ENCODE measurements at regions not wholly inside any gene's neighbourhood (a gene's known extent, or its start where the extent isn't known, plus 50 kb on each side); places are given as distances from the start of the nearest gene placed in this dataset.

- H3K27me3 ChIP-seq = no peaks in the 10 kb centered on the region
- H3K36me3 ChIP-seq = no peaks in the 10 kb centered on the region
- no peak for DNase-seq
- no peak for ATAC-seq
- no peak for TF ChIP-seq CTCF (IDR thresholded peaks at IDR 0.05)
- H3K9me3 ChIP-seq = no peaks in the 10 kb centered on the region
- H3K4me3 ChIP-seq = no peak overlapping the region
- peaks cover 6% of the 10 kb centered on the region for H3K4me1 ChIP-seq
- intact Hi-C loops (cut with DNase I) = no loop called here
- H3K27ac ChIP-seq = no peak overlapping the region
Observed at GRCh38 chr1:60908159-60908558, 174.2 kb upstream of the NFIA start.

- H3K36me3 ChIP-seq = no peaks in the 10 kb centered on the region
- no peak for DNase-seq
- no peaks in the 10 kb centered on the region for H3K9me3 ChIP-seq
Observed at GRCh38 chr1:60906526-60906925, 175.8 kb upstream of the NFIA start.

GRCh38 chr1:60906039-60906438 is 176.3 kb upstream of the NFIA start:
- Histone ChIP-seq H3K4me3 (no peak overlapping the region), H3K27ac (no peak overlapping the region), H3K36me3 (no peaks in the 10 kb centered on the region), H3K4me1 (peaks cover 6% of the 10 kb centered on the region), H3K9me3 (no peaks in the 10 kb centered on the region), H3K27me3 (no peaks in the 10 kb centered on the region)
- no peak for ATAC-seq
- intact Hi-C loops (cut with DNase I) = no loop called here
- no peak for DNase-seq
- no peak for TF ChIP-seq CTCF (IDR thresholded peaks at IDR 0.05)

More at GRCh38 chr1:60906526-60906925, 175.8 kb upstream of the NFIA start:
- TF ChIP-seq CTCF (IDR thresholded peaks at IDR 0.05) = no peak
- intact Hi-C loops (cut with DNase I) = no loop called here
- no peak for ATAC-seq
- Histone ChIP-seq H3K27me3 (no peaks in the 10 kb centered on the region), H3K27ac (no peak overlapping the region), H3K4me3 (no peak overlapping the region), H3K4me1 (peaks cover 6% of the 10 kb centered on the region)

DNA sequence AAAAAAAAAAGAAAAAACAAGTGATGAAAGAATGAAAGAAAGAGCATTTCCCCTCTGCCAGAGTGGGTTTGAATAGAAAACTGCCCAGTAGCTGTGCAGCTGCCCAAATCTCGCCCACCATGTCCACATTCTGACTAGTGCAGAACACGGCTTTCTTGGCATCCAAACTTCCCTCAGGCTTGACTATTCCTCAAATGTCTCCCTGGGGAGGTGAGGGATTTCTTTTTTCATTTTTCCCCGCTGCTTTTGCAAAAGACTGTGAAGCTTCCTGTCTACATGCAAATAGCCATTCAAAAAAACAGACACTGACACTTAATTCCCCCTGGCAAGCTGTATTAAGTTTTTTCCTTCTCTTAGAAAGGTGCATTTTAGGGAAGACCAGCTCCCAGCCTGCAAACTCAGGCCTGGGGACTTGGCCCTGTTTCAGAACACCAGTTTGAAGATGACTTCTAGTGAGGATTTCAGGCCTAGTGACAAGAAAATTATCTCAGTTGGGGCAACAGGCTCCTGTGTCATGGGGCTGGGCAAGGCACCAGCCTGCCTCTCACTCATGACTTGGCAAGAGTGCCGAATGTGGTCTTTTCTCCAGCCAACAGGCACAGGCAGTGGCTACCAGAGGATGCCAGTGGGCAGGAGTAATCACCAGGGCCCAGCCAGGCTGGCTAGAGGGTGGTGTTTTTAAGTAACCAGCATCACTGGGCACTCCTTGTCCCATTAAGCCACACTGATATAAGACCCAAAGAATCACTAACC is 178.1 kb upstream of the NFIA start:
- Histone ChIP-seq H3K4me1 (peaks cover 6% of the 10 kb centered on the region), H3K27me3 (no peaks in the 10 kb centered on the region), H3K36me3 (no peaks in the 10 kb centered on the region), H3K9me3 (no peaks in the 10 kb centered on the region), H3K4me3 (no peak overlapping the region), H3K27ac (no peak overlapping the region)
- TF ChIP-seq CTCF (IDR thresholded peaks at IDR 0.05) = no peak
- intact Hi-C loops (cut with DNase I) = no loop called here
- no peak for ATAC-seq
- no peak for DNase-seq

DNA sequence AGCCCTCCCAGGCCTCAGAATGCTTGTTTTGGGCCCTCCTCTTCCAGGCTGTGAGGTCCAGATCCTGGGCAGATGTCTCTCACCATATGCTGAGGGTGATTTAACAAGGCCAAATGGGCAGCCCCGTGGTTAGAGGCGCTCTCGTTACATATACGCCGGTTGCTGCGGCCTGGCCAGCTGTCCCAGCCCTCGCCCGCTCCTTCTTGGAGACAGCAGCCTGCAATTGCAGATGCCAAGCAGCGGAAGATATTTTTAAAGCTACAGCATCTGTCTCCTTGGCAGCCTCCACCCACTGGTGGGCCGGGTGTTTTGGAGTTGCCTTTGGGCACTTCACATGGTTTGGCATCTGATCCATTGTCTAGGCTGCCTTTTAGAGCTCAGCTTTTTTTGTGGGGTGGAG is 178.8 kb upstream of the NFIA start:
- Histone ChIP-seq H3K4me1 (peaks cover 6% of the 10 kb centered on the region), H3K27me3 (no peaks in the 10 kb centered on the region), H3K36me3 (no peaks in the 10 kb centered on the region), H3K4me3 (no peak overlapping the region), H3K27ac (no peak overlapping the region), H3K9me3 (no peaks in the 10 kb centered on the region)
- DNase-seq (no peak), ATAC-seq (no peak)
- intact Hi-C loops (cut with DNase I) = no loop called here
- no peak for TF ChIP-seq CTCF (IDR thresholded peaks at IDR 0.05)

DNA sequence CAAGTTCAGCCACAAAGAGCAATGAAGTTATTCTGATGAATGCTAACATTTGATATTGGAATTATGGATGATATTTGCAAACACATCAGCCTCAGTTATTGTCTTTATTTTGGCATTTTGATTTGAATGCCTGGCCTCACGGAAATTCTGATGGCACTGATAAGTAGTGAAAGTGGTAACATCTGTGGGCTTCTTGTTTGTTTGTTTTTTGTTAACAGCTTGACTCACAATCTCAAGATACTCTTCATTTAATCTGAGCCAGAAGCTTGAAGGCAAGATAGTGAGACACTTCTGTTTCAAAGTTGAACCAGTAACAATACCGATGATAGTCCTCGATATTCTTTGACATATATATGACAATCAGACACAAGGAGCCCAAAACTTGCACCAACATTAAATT is 182.9 kb upstream of the NFIA start:
- Histone ChIP-seq H3K4me3 (no peak overlapping the region), H3K9me3 (no peaks in the 10 kb centered on the region), H3K27ac (no peak overlapping the region), H3K4me1 (peaks cover 5% of the 10 kb centered on the region), H3K36me3 (no peaks in the 10 kb centered on the region), H3K27me3 (no peaks in the 10 kb centered on the region)
- intact Hi-C loops (cut with DNase I) = no loop called here
- no peak for TF ChIP-seq CTCF (IDR thresholded peaks at IDR 0.05)
- ATAC-seq (no peak), DNase-seq (no peak)
